ENCODE measurements at regions not wholly inside any gene's neighbourhood (a gene's known extent, or its start where the extent isn't known, plus 50 kb on each side); places are given as distances from the start of the nearest gene placed in this dataset.
"Not testable (repeated sequence)": the region's sequence is repeated elsewhere in the genome, so short reads cannot be mapped to it uniquely, and the experiment has no call there.

DNA sequence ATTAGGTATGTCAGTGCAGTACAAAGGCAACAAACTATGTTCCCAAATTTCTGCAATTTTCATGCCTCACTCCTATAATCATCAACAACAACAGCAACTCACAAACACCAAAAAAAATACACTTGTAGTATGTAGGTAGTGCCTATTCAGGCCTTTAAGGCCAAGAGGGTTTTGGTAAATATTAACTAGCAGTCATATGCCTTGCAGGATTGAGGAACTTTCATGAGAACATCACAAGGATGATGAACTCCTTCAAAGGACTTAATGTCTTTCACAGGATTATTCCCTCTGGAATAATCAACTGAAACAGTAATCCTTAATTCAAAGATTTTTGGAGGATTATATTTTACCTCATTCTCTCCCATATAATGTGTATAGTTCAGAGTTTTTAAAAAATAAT is 293.8 kb downstream of the NOVA1 start:
- no peak for DNase-seq (ENCODE audit: low spot score)

DNA sequence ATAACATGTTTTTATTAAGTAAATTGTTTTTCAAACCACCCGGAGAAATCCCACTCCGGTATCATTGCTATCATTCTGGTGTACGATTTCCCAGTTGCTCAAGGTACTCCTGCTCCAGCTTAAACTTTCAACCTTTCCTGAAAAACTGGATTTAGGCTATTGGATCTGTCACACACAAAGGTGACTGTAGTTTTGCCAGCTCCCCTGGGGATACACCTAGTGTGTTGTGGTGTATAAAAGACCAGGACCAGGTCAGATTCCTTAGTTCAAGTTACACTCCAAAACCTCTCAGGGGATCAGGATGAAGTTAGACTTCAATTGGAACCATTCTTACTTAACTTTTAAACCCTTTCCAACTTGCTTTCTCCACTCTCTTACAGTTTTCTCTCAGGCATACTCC is 303.9 kb downstream of the NOVA1 start:
- DNase-seq (ENCODE audit: low spot score): no peak

DNA sequence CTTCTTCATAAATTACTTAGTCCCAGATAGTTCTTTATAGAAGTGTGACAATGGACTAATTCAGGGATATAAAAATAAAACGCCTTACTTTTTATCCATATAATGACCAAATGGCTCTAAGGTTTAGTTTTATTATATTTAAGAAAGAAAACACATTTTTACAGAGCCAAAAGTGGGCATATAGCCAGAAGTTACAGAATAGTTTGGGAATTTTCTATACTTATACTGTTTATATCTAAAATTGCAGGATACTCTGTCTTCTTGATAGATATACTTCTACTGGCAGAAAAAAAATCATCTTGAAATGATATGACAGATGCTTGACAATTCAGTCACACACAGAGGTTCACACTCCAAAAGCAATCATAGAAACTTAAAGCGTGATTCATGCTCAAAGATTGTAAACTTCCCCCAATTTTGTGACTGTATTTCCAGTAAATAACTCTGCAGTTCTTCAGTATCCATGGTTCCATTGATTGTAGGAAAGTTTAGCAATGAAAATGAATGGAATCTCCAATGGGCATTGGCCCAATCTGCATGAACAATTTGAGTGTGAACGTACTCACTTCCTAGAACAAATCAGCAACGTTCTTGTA is 307.8 kb downstream of the NOVA1 start:
- DNase-seq (ENCODE audit: low spot score): peak; percentile 53

DNA sequence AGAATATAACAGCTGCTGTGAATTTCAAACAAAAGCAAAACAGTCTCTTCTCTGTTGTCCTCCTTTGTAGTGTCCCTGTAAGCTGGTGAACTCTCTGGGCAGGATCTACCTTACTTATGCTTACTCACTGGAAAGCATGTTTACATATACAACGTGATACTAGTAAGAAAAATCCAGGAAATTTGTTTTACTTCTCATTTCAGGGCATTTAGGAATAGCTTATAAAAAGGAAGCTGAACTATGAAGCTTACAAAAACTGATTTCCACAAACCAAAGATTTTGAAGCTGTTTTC is 311.0 kb downstream of the NOVA1 start:
- DNase-seq (ENCODE audit: low spot score): no peak

DNA sequence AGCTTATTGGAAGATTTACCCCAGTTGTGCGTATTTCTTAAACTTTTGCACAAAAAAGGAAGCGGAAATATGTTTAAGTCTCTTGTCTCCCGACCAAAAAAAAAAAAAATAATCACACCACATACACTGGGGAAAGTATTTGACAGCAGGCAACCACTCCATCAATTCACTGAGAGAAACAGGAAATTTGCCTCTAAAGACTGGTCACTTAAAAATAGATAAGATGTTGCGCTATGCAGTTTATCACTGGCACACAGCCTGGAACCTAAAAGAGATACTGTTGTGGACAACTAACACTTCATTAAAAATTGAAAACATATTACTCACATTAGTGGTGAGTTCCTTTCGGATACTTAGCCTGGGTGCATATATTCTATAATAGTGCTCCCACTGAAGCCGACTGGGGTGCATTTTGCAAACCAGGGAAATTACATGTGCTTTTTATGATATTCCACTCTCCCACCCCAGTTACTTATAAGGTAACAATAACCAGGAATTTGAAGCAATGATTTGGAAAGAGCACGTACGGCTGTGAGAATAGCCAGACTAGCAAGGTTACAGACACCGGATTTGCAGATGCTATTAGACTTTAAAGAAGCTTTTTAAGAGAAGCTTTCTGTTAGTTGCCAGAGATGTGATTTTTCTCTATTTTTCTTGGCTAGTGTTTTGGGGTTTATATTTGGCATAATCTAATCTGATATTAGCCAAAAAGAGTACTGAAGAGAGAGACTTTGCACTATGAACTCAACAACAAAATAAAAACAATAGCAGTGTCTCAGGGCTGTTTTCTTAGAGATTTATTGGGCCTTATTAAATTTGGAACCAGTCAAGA is 311.5 kb downstream of the NOVA1 start:
- DNase-seq (ENCODE audit: low spot score): no peak

DNA sequence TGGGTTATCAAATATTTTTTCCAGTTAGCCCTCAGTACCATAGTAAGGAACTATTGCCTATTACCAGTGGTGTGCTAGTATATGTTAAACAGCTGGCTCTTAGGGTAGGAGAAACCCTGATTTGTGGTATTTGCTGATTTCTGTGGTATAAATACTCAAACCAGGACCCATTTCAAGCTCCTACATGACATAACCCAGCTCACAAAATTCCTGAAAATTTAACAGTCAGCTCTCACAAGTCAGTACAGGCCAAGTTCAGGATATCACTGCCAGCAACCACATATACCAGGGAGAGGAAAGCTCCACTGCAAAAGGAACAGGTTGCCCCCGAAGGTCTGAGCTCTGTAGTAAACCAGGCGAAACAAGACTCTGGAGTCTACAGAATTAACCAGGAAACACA is 315.3 kb downstream of the NOVA1 start:
- DNase-seq (ENCODE audit: low spot score): no peak

DNA sequence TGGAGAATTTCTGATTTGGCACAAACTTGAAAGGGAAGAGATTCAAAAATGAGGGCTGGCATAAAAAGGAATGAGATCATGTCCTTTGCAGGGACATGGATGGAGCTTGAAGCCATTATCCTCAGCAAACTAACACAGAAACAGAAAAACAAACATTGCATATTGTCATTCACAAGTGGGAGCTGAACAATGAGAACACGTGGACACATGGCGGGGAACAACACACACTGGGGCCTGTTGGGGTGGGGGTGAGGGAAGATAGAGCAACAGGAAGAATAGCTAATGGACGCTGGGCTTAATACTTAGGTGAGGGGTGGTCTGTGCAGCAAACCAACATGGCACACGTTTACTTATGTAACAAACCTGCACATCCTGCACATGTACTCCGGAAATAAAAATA is 315.8 kb downstream of the NOVA1 start:
- DNase-seq (ENCODE audit: low spot score): not testable (repeated sequence)

DNA sequence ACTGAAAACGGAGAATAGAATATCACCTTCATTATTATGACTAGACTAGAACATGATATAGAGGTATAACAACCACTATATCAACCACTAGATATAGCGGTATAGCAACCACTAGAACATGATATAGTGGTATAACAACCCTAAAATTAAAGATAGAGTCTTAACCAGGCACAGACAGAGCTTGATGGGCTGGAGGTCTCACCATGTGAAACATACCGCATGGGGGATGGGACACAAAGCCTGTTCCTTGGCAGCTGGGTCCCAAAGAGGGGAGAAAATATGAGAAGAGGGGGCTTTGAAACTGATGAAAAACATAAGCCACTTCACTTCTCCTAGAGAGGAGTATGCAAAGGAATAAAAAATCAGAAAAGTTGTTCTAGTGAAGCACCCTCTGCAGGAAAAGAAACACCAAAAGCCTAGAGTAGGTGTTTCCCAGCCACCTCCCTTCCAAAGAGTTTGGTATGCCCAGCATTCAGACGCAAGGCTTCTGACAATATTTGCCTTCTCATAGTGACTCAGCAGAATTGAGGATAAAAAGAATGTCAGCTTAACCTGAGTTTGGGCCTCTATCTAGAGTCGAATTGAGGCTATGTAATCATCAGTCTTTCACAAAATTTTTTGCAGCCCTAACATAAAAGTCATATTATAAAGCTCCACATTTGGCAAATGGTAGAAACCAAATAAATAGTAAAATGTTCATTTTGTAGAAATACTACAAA is 316.4 kb downstream of the NOVA1 start:
- DNase-seq (ENCODE audit: low spot score): peak; percentile 66

DNA sequence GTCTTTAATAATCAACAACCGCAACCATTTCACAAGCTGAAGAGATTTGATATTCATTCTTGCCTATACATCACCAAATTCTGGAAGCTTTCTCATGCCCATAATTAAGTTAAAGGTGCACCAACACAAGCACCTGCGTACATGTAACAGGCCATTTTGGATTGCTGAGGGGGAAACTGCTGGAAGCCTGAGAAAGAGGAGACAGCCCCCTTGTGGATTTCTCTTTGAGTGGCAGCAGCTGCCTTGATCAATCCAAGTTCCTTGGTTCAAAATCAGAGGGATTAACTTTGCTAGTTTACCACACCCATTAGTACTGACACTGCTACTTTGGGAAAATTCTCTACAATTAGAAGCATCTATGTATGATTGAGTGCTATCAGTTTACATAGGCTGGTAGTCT is 321.1 kb downstream of the NOVA1 start:
- no peak for DNase-seq (ENCODE audit: low spot score)

DNA sequence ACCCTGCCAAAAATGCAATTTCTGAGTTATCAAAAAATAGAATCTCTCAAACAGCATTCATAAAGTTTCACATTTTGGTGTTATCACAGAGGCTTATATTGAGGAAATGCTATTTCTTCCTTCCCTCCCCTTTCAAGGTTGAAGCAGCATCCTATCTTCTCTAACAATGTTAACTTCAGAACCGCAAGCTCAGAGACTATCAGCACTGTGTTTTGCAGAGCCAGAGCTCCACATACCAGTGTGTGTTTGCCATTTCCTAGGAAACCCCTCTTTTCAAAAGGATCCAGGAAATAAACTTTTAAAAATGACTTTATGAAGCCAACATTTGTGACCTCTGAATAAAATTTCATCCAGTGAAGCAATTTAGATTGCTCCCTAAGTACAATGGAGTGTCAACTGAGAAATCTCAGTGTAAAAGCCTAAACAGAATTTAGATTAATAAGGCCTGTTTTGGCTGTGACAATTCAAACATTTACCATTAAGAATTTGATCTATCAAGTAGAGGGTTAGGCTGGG is 332.6 kb downstream of the NOVA1 start:
- no peak for DNase-seq (ENCODE audit: low spot score)

DNA sequence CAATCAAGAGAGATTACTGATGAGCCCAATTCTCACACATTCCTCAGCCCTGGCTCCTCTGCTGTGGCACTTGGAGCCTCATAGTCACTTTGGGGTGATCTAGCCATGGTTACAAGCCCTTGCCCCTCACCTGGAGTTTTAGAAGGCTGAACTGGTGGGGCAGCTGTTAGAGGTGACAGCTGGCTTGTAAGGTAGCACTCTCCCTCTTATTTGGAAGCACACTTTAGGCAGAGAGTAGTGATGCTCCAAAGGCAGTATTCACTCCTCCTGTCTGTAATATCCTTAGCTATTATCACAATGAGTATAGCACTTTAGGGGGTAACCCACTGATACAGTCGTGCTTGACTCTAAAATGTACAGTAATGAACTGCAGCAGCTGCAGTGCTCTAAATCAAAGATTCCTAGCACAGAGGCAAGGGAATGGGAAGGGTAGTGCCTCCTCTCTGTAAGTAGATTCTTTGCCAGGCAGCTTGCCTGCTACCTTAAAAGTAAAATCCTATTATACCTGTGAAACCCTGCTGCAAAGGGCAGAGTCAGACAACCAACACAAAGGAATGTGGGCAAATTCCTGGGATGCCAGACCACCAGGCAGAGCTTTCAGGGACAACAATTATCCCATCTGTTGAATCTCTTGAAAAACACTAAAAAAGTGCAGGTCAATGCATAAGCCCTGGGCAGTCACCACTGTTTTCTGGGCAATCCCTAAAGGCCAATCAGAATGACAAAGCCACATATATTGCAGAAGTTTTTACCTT is 336.3 kb downstream of the NOVA1 start:
- no peak for DNase-seq (ENCODE audit: low spot score)

DNA sequence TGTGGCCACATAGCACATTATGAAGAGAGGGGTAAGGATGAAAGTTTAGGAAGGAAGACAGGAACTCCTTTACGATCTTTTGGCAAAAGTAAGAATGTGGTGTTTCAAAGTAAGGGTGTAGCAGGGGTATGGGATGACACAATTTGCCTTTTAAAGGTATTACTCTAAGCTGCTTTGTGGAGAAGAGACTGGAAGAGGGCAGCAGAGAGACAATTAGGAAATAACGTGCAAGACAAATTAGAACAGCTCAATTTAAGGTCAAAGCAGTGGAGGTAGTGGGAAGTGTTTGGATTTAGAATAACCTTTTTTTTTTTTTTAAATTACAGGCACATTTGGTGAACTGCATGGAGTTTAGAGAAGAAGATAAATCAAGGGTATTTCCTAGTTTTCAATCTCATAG is 342.6 kb downstream of the NOVA1 start:
- DNase-seq (ENCODE audit: low spot score): peak; percentile 55

DNA sequence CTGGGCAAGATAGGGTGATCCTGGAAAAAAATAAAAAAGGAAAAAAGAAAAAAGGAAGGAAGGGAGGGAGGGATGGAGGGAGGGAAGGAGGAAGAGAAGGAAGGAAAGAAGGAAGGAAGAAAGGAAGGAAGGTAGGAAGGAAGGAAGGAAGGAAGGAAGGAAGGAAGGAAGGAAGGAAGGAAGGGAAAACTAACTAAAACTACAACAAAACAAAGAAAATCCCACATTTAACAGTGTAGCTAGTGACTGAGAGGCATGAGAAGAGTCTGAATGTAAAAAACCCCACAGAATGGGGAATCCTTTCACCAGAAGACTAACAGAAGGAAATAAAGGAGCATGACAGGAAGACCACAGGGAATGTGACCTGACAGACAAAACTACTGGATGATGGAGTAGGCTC is 345.7 kb downstream of the NOVA1 start:
- DNase-seq (ENCODE audit: low spot score): no peak

DNA sequence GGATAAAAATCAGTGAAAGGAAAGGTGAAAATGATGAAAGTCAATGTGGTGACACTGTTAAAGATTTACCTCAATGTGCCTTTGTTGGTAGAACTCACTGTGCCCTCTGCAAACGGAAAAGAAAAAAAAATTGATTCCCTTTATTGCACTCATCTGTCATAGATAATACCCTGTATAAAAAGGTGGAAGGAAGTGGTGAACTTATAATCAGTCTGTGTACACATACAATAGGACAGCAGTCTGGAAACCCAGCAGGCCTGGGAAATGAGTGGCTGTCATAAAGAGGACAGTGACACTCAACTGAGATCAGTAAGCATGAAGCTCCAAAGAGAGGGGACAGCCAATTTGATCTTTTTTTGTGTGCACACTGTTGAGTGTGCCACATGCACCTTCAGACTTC is 364.7 kb downstream of the NOVA1 start:
- no peak for DNase-seq (ENCODE audit: low spot score)

DNA sequence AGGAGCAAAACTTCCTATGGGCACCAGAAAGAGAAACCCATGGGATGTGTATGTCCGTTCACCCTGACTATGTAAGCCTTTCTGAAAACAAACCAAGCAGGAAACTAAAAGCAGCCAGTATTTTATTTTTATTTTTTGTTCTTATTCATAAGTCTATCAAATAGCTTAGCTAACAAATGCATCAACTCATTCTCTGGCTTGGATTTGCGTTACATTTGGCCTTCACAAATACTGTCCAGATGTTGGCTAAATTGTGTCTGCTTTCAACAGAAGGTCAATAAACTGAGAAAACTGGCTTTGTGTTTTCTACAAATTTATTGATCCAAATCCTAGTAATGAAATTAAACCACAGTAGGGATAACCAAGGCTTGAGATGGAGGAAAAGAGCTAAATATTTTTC is 379.0 kb downstream of the NOVA1 start:
- DNase-seq (ENCODE audit: low spot score): no peak

DNA sequence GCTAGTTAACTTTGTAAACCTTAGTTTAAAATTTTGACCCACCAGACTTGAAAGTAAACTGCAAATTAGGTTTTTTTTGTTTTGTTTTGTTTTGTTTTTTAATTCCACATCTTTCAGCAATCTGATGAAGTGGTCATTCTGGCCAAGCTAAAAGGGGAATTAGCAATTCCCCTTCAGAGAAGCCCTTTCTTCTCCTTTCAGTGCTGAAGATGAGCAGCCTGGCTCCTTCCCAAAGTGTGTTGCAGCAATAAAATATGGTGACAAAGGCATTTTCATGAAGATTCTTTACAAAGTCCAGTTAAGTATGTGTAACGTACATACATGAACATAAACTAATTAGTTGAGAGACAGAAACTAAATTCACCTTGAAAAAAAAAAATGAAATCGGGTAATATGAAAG is 380.1 kb downstream of the NOVA1 start:
- DNase-seq (ENCODE audit: low spot score): no peak

DNA sequence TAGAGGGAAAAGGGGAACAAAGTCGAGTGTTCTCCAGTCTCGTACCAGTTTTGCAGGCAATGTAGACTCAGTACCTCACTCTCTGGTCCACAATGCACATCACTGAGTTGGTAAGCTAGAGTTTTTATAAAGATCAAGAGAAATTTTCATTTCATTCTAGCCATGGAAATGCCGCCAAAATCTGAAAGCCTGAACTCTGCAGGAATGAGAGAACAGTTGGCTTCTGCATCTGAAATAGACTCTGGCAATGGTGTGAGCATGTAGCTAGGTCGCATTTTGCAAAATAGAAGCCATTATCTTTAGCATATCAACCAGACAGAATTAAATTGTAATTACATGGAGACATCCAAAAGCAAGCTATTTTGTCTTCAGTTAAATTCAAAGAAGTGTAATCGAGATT is 381.0 kb downstream of the NOVA1 start:
- DNase-seq (ENCODE audit: low spot score): no peak

DNA sequence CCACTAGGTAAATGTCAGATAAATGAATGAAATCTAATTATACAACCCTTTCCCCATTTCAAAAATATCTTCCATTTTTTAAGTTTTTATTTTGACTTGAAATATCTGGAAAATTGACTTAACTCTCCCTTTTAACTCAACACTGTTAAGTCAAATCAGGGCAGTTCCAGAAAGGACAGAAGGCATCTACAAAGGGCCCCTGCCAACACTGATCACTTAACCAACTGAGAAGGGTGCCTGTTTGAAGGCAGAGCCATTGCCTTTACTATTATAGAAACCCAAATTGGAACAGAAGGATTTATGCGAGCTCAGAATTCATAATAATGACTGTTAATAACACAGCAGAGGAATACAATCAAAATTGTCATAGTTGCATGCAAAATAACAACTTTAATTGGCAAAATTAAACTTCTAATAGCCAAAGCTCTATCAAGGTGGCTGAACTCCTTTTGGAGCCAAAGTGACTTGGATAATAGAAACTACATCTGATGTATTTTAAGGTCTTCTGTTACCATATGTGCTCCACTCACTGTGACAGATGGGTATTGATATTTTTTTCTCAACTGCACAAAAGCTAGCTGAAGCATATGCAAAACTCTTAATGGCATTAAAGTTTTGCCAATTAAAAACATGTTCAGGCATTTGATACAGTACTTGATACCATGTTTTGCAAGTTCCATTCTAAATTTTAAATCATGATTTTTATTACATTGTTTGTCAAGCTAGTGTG is 383.8 kb downstream of the NOVA1 start:
- no peak for DNase-seq (ENCODE audit: low spot score)

DNA sequence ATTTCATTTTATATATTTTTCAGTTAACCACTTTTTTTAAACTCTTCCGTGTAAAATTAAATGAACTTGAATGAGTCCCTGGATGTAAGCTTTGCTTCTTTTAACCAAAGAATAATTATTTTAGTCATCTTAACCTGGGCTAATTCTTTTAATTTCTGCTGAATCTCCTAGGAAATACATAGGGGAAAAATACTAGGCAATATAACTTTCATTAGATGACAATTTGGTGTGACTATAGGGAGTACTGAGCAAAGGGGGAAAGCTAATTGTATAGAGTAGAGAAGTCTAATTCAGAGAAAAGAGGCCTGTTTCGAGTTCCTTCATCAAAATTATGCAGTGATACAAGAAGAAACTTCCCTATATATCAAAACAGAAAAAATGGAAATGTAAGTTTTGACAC is 388.1 kb downstream of the NOVA1 start:
- no peak for DNase-seq (ENCODE audit: low spot score)

DNA sequence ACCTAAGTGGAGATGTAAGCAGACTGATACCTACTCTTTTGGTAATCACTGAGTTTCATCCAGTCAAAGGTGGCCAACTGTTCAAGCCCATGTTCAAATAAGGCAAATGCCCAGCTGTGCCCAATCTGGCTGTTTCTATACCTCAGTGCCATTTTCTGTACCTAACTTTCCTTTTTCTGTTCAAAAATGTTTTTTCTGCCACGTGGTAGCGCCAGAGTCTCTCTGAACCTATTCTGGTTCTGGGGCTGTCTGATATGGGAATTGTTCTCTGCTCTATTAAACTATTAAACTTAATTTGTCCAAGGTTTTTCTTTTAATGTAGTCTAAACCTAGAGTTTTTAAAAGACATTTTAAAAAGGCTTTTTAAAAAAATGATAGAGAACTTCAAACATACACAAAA is 391.2 kb downstream of the NOVA1 start:
- DNase-seq (ENCODE audit: low spot score): no peak

DNA sequence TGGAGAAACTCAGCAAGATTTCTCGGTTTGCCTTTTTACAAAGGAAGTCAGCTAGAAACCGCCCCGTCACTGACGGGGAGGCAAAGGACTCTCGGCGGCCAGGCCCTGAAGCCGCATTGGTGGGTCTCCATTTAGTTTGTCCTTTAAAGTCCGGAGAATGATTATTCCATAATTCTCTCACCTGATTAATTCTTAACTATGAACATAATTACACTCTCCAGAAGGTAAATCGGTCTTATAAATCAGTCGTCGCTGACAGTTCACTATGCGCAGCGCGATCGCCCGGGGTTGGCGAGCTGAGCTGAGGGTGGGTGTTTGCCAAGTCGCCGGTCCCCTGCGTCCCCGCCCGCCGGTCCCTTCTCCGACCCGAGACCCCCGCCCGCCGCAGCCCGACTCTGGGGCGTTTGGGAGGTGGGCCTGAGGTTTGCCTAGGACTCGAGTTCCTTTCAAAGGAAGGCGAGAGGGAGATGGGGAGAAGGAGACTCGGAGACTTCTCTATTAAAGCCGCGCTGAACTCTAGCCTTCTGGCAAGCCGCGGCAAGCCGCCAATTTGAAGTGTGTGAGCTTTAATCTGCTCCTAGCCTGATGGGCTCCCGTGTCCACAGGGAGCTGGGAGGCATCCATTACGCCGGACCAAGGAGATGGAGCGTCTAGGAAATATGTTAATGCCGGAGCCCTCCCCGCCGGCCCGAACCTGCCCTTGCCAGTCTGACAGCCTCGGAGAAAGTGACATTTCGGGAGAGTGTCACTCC is 392.9 kb downstream of the NOVA1 start:
- peak; percentile 8 for DNase-seq (ENCODE audit: low spot score)

Measured in AG20443 (cell line).